Liver (tissue), 8 donors: ENCODE measurements at regions not wholly inside any gene's neighbourhood (a gene's known extent, or its start where the extent isn't known, plus 50 kb on each side); places are given as distances from the start of the nearest gene placed in this dataset.

Experiments
- DNase-seq: peaks from one replicate; pipeline ENCODE4 v3.0.0-alpha.2; 2017; ENCODE audit warnings: low spot score
- H3K27ac ChIP-seq, 2 donors: one replicate each; pipeline ENCODE4 v1.7.0; 2013; ENCODE audit warnings: inconsistent platforms in 2 of 2, low read length in 2 of 2, control low read depth in 1 of 2, low read depth in 1 of 2, mild to moderate bottlenecking in 1 of 2
- H3K27me3 ChIP-seq, 4 donors: one replicate each; pipeline versions ENCODE4 v1.6.1 to v1.7.0; 2013; ENCODE audit warnings: low read length in 3 of 4, inconsistent platforms in 1 of 4, mild to moderate bottlenecking in 1 of 4, moderate library complexity in 1 of 4; ENCODE audit not compliant: control insufficient read depth in 4 of 4, insufficient read depth in 4 of 4
- H3K36me3 ChIP-seq, 4 donors: one replicate each; pipeline versions ENCODE4 v1.6.1 to v1.7.0; 2013; ENCODE audit warnings: low read length in 3 of 4, mild to moderate bottlenecking in 3 of 4, low read depth in 1 of 4, moderate library complexity in 1 of 4; ENCODE audit not compliant: control insufficient read depth in 4 of 4, insufficient read depth in 3 of 4
- H3K4me1 ChIP-seq, 4 donors: one replicate each; pipeline versions ENCODE4 v1.6.1 to v1.7.0; 2013; ENCODE audit warnings: low read length in 3 of 4, mild to moderate bottlenecking in 3 of 4, moderate library complexity in 1 of 4; ENCODE audit not compliant: control insufficient read depth in 4 of 4, insufficient read depth in 4 of 4
- H3K4me3 ChIP-seq, 3 donors: one replicate each; pipeline versions ENCODE4 v1.6.1 to v1.7.0; 2013; ENCODE audit warnings: low read length in 3 of 3, control low read depth in 1 of 3, low read depth in 1 of 3, mild to moderate bottlenecking in 1 of 3
- H3K9ac ChIP-seq, 2 donors: one replicate each; pipeline ENCODE4 v1.7.0; 2013; ENCODE audit warnings: low read length in 2 of 2, mild to moderate bottlenecking in 2 of 2, moderate library complexity in 2 of 2, control low read depth in 1 of 2, low read depth in 1 of 2
- H3K9me3 ChIP-seq, 4 donors: one replicate each; pipeline versions ENCODE4 v1.6.1 to v1.7.0; 2013; ENCODE audit warnings: low read length in 3 of 4; ENCODE audit not compliant: control insufficient read depth in 4 of 4
- ATF3 ChIP-seq: IDR thresholded peaks from 2 replicates; pipeline ENCODE4 v1.6.1; 2016; ENCODE audit warnings: antibody characterized with exemption
- CTCF ChIP-seq: fragments of 150-350 bp; IDR thresholded peaks from 2 replicates; pipeline ENCODE4 v1.5.1; 2017; ENCODE audit warnings: improper control_type of control experiment, low read depth, low read length; ENCODE audit not compliant: missing input control
- EGR1 ChIP-seq, 2 donors: IDR thresholded peaks; 2 replicates each; pipeline ENCODE4 v1.6.1; 2016 to 2018; ENCODE audit warnings: antibody characterized with exemption in 2 of 2, low read depth in 2 of 2
- FOXA1 ChIP-seq: IDR thresholded peaks from 2 replicates; pipeline ENCODE4 v1.6.1; 2016; ENCODE audit warnings: antibody characterized with exemption
- FOXA2 ChIP-seq: IDR thresholded peaks from 2 replicates; pipeline ENCODE4 v1.6.1; 2016; ENCODE audit warnings: antibody characterized with exemption
- GABPA ChIP-seq, 2 donors: IDR thresholded peaks in 1 of 2; conservative IDR thresholded peaks in 1 of 2; 2 replicates each; pipeline ENCODE4 v1.6.1; 2016; ENCODE audit warnings: antibody characterized with exemption in 2 of 2, mild to moderate bottlenecking in 1 of 2, moderate library complexity in 1 of 2
- HNF4A ChIP-seq, 2 donors: conservative IDR thresholded peaks; 2 replicates each; pipeline ENCODE4 v1.6.1; 2016; ENCODE audit warnings: antibody characterized with exemption in 2 of 2, mild to moderate bottlenecking in 2 of 2
- HNF4G ChIP-seq: IDR thresholded peaks from 2 replicates; pipeline ENCODE4 v1.6.1; 2016; ENCODE audit warnings: antibody characterized with exemption
- JUND ChIP-seq, 2 donors: IDR thresholded peaks; 2 replicates each; pipeline ENCODE4 v1.6.1; 2016; ENCODE audit warnings: antibody characterized with exemption in 2 of 2
- MAX ChIP-seq: IDR thresholded peaks from 2 replicates; pipeline ENCODE4 v1.6.1; 2016; ENCODE audit warnings: antibody characterized with exemption
- NR2F2 ChIP-seq: IDR thresholded peaks from 2 replicates; pipeline ENCODE4 v1.6.1; 2016; ENCODE audit warnings: antibody characterized with exemption
- SP1 ChIP-seq: IDR thresholded peaks from 2 replicates; pipeline ENCODE4 v1.6.1; 2018; ENCODE audit warnings: antibody characterized with exemption, mild to moderate bottlenecking
- TAF1 ChIP-seq: conservative IDR thresholded peaks from 2 replicates; pipeline ENCODE4 v1.6.1; 2016; ENCODE audit warnings: antibody characterized with exemption, mild to moderate bottlenecking
- YY1 ChIP-seq: IDR thresholded peaks from 2 replicates; pipeline ENCODE4 v1.6.1; 2016; ENCODE audit warnings: antibody characterized with exemption, mild to moderate bottlenecking
- ZBTB33 ChIP-seq: IDR thresholded peaks from 2 replicates; pipeline ENCODE4 v1.6.1; 2016; ENCODE audit warnings: antibody characterized with exemption
- WGBS: extraction: QIAGEN DNeasy Blood & Tissue Kit; methylation state at CpG from one replicate; pipeline ENCODE4 v1.1.7; 2013; 5-methylcytosine and 5-hydroxymethylcytosine counted together
- donor health status: healthy.
- donor health status: healthy.
- donor health status: healthy.
- donor health status: healthy.
- donor health status: healthy.

GRCh38 chr6:50457351-50457750, 256.0 kb upstream of the TFAP2D start:
- no peaks in the 10 kb centered on the region for H3K36me3 ChIP-seq
- no peaks in the 10 kb centered on the region for H3K27me3 ChIP-seq
- H3K4me1 ChIP-seq: no peaks in the 10 kb centered on the region
- no peak overlapping the region for H3K9ac ChIP-seq
- no peak overlapping the region for H3K27ac ChIP-seq
- no peaks in the 10 kb centered on the region for H3K9me3 ChIP-seq
- no peak overlapping the region for H3K4me3 ChIP-seq
- WGBS: 62% methylated on average over 2 of the region's 2 CpGs
- DNase-seq: no peak
- TF ChIP-seq ZBTB33: no peak
- TF ChIP-seq YY1: no peak
- no peak for TF ChIP-seq CTCF
- no peak for TF ChIP-seq JUND (IDR thresholded peaks at IDR 0.05)
- no peak for TF ChIP-seq ATF3

GRCh38 chr6:50461696-50462095, 251.6 kb upstream of the TFAP2D start:
- H3K9ac ChIP-seq: no peak overlapping the region
- no peak for TF ChIP-seq NR2F2
- no peak for TF ChIP-seq HNF4A (conservative IDR thresholded peaks at IDR 0.05)
- TF ChIP-seq JUND (IDR thresholded peaks at IDR 0.05): no peak
- no peak for TF ChIP-seq FOXA1
- TF ChIP-seq ZBTB33: no peak
- TF ChIP-seq GABPA (IDR thresholded peaks at IDR 0.05 in 1 of 2, conservative IDR thresholded peaks at IDR 0.05 in 1 of 2): no peak
- TF ChIP-seq SP1: no peak
- TF ChIP-seq MAX: no peak
- TF ChIP-seq ATF3: no peak
- no peak for TF ChIP-seq EGR1 (IDR thresholded peaks at IDR 0.05; ENCODE audit: low read depth in 2 of 2)
- TF ChIP-seq HNF4G: no peak
- TF ChIP-seq FOXA2: no peak
- no peak for TF ChIP-seq TAF1
- H3K9me3 ChIP-seq: no peaks in the 10 kb centered on the region
- H3K27ac ChIP-seq: no peak overlapping the region
- H3K27me3 ChIP-seq: no peaks in the 10 kb centered on the region
- 82% methylated on average over 2 of the region's 2 CpGs for WGBS
- no peaks in the 10 kb centered on the region for H3K36me3 ChIP-seq
- no peaks in the 10 kb centered on the region for H3K4me1 ChIP-seq
- no peak for DNase-seq
- H3K4me3 ChIP-seq: no peak overlapping the region
